Gastroesophageal sphincter (tissue), 3 donors: ENCODE measurements at regions not wholly inside any gene's neighbourhood (a gene's known extent, or its start where the extent isn't known, plus 50 kb on each side); places are given as distances from the start of the nearest gene placed in this dataset.

Experiments used
- CTCF ChIP-seq, 4 experiments: fragments of 200-600 bp in 2 of 4; fragments of 450-650 bp in 2 of 4; sonication (generic) in 1 of 4; IDR thresholded peaks; one replicate each; pipeline ENCODE4 v1.5.1; 2017 to 2019; ENCODE audit warnings: antibody characterized with exemption in 4 of 4, mild to moderate bottlenecking in 2 of 4, moderate library complexity in 2 of 4
- EP300 ChIP-seq: sonication (generic); formaldehyde crosslinking; IDR thresholded peaks from one replicate; pipeline ENCODE4 v1.6.1; 2017; ENCODE audit warnings: antibody characterized with exemption, mild to moderate bottlenecking

- TF ChIP-seq CTCF (IDR thresholded peaks at IDR 0.05) (no peak), EP300 (no peak)
These were observed 241.8 kb upstream of the MCTP2 start for GRCh38 chr15:93989440-93989998.
